HG03280 (cell line): ENCODE measurements at regions not wholly inside any gene's neighbourhood (a gene's known extent, or its start where the extent isn't known, plus 50 kb on each side); places are given as distances from the start of the nearest gene placed in this dataset.

ENCODE experiments used
- ATAC-seq: cut with Tn5 transposase; IDR thresholded peaks from one replicate; pipeline ENCODE4 v1.9.1; 2021; ENCODE audit warnings: mild to moderate bottlenecking, moderate library complexity; ENCODE audit not compliant: unreplicated experiment

- ATAC-seq: no peak
Measured at GRCh38 chr22:47377926-47378560, 615.6 kb downstream of the TBC1D22A start.

DNA sequence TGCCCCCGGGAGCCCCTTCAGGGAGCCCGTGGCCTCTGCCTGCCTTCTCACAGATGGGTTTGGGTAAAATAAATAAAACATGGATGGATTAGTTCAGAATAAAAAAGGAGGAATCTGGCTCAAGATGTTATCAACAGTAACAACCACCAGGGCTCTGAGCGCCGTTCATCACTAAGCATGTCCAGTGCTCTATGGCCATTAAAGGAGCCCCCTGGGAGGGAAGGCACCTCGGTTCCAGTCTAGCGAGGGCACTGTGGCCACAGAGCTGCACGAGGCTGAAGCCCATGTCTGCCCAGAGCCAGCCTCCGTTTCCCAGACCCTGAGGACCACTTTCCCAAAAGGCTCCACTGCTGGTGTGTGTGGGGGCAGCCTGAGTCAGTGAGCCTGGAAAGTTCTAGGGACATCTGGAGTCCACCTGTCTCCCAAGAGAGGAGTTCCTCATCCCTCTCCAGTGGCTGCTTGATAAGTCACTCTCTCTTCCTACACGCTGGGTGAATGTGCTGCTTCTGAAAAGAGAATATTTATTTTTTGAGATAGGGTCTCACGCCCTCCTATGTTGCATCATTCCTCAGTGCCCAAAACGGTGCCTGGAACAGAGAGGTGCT is 614.6 kb downstream of the TBC1D22A start:
- ATAC-seq: no peak

DNA sequence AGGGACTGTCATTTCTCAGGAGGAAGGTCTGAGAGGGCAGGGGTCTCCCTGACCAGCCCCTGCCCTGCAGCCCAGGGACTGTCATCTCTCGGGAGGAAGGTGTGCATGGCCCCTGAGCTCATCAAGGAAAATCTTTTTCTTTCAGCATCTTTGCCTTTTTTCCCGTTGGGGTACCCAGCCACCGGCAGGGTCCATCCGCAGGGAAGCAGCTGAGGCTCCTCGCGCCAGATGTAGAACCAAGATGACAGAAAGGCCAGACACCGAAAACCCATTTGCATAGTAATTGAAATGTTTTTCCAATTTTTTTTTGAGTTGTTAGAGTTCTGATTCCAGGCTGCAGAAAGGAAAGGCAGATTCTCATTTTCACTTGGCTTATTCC is 613.9 kb downstream of the TBC1D22A start:
- no peak for ATAC-seq

DNA sequence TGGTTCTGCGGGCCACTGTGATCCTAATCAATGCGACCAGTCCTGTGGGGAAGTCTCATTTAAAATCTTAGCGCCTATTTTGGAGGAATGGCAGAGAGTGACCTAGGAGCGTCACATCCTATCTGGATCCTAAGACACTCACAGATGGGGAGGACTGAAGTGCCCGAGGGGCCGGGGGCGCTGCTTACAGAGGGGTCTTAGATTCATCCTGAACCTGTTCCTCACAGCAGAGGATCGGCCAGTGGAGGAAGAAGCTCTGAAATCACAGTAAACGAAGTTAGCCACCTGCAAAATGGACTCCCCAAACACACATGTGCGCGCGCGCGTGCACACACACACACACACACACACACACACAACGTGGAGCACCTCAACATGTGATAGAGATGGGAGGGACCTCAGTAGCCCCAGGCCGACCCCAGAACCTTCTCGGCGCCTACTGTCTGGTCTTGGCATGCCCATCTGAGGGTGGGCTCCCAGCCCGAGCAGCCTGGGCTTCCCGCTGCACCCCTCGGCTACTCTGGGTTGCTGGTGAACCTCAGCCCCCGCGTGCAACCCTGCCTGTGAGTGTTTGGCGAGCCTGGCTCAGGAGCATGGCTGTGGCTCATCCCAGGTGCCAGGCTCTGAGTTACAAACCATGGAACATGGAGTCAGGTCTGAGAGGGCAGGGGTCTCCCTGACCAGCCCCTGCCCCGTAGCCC is 613.3 kb downstream of the TBC1D22A start:
- ATAC-seq: no peak

DNA sequence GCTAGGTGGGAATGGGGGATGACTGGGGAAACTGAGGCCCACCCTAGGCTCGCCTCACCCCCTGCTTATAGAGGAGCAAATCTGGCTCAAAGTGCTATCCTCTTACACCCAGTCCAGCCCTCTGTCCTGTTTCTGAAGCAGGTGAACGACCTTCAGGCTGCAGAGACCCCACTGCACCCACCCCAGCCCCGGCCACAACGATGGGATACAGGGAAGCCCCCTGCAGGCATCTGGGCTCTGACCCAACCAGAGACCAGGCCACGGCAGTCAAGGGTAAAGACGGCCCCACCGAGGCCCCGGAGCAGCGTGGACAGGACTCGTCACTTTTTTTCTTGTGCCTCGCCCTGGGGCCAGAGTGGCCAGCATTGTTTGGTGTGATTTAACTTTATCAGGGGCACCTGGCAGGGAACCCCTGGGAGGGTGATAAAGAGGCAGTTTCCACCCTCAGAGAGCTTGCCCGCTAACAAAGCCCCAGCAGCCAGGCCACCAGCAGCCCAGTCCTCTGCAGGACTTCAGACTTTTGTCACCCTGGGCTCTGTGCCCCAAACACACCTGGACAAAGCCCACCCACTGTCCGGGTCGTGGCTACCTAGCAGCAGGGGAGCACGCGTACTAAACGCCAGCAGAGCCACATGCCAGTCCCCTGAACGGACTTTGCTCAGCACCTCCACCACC is 612.6 kb downstream of the TBC1D22A start:
- no peak for ATAC-seq

GRCh38 chr22:47374273-47374771 is 611.9 kb downstream of the TBC1D22A start:
- no peak for ATAC-seq

DNA sequence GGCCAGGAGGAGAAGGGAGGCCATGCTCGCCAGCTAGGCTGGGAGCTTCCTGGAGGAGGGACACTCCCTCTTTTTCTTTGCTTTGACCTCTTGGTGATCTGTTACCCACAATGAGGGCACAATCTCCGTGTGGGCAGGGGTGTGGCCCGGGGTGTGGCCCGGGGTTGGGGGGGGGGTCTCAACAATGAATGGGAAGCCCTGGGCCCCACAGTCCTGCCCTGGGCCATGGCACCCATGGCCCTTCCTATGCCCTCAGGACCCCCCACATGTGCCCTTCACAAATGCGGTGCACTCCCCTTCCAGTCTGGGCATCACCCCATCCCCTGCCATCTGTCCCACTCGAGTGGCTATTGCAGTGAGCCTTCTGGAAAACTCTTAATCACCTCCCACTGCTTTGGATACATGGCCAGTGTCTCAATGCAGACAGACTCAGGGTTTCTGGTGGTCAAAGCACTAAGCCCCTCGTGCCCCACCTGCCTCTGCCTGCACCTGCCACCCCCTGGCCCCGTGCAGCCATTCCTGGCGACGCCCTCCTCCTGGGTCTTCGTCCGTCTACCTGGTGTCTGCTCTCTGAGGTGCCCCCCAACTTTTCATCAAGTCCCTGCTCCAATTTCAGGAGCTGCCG is 611.3 kb downstream of the TBC1D22A start:
- ATAC-seq: no peak

- no peak for ATAC-seq
Measured at GRCh38 chr22:47372596-47373385, 610.3 kb downstream of the TBC1D22A start.

GRCh38 chr22:47372111-47372581 is 609.7 kb downstream of the TBC1D22A start:
- no peak for ATAC-seq

GRCh38 chr22:47371263-47372090 is 609.0 kb downstream of the TBC1D22A start:
- no peak for ATAC-seq

DNA sequence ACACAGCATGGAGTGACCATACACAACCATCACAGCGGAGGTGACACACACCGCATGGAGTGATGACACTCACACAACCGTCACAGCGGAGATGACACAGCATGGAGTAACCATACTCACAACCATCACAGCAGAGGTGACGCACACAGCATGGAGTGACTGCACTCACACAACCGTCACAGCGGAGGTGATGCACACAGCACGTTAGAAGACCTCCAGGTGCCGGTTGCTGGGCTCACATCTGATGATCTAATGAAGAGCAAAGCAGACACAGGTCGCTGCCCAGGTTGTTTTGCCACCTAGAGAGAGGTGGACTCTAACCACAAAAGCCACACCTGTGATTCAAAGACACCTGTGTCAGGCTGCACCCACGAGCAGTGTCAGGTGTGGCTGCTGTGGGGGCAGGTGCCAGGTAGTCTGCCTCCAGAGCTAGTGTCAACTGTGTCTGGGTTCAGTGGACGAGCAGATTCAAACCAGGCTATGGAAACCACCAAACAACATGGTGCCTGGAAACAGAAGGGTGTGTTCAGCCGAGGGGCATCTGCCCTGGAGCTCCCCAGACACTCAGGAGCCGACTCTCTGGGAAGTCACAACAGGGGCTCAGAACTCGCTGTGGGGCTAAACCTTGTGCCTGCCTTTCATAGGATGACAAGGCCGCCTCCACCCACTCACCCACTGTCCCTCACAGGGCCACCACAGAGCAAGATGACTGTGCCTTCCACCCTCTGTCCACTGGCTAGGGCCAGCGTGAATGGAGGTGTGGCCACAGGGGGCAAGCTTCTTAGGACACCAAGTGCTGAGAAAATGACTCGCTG is 608.2 kb downstream of the TBC1D22A start:
- ATAC-seq: no peak

DNA sequence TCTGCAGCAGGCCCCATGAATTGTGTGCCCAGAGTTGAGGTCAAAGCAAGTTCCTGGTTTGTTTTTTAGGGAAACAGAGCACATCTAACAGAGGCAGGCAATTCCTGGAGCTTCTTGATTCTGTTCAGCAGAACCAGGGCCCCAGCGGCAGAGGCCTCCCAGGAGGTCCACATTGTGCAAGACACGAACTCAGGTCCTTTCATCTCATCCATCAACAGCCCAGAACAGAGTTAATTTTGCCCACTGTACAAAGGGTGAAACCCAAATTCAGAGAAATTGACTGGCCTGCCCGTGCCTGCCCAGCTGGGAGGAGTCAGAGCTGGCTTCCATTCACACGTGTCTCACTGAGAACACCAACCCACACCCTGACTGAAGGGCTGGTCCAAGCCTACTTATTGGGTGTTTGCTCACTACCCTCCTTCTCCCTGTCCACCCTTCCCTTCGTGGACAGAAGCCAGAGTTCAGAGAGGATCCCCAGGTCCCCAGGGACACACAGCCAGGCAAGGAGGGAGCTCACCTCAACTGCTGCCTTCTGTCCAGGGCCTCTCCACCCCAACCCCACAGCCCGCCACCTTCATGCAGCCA is 607.1 kb downstream of the TBC1D22A start:
- no peak for ATAC-seq

DNA sequence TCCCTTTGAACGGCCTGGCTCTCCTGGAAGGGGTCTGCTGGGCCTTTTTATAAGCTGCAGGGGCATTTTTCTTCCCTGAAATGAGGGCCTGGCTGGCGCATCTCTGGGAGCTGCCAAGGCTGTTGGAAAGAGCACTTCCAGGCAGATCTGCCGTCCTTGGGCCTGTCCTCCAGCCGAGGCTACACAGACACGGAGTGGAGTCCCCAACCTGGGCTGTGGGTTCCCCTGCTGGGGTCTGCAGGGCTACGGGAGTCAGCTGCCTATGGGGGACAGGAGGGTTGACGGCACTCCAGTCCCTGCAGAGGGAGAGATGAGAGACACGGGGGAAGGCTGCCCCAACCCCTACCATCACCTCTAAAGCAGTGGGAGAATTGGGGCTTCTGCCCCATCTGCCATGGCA is 606.6 kb downstream of the TBC1D22A start:
- ATAC-seq: no peak

- ATAC-seq: no peak
Measured at GRCh38 chr22:47367993-47368945, 605.8 kb downstream of the TBC1D22A start.

GRCh38 chr22:47367107-47367690 is 604.7 kb downstream of the TBC1D22A start:
- ATAC-seq: no peak

- ATAC-seq: no peak
Measured at GRCh38 chr22:47366026-47366767, 603.7 kb downstream of the TBC1D22A start.
